ENCODE measurements at regions not wholly inside any gene's neighbourhood (a gene's known extent, or its start where the extent isn't known, plus 50 kb on each side); places are given as distances from the start of the nearest gene placed in this dataset.

DNA sequence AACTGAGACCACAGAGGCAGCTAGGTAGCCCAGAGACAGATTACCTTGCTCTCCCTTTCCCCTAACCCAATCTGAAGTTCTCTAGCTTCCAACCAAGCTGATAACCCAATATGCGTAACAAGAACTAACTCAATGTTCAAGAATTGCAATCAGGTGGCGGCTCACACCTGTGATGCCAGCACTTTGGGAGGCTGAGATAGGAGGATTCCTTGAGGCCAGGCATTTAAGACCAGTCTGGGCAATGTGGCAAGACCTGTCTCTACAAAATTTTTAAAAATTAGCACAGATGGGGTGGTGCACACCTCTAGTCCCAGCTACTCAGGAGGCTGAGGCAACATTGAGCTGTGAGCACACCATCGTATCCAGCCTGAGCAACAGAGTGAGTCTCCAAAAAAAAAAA, 86.7 kb upstream of the IPO5 start:
- in situ Hi-C loops (cut with HindIII; ENCODE audit: extremely low pct_ligation_motif_present, low pct_unique_long_range_greater_than_20kb): loop anchor here (25.0 kb wide), 2 partner anchors 571 to 796 kb away; no protein-coding TSS in a partner anchor
- FAIRE-seq: no peak
- WGBS (ENCODE audit: low lambda C conversion rate): 6% methylated on average over 2 of the region's 3 CpGs
- TF ChIP-seq HMG20B (CRISPR knock-in tag; conservative IDR thresholded peaks at IDR 0.05) (no peak), ZNF569 (CRISPR knock-in tag; IDR thresholded peaks at IDR 0.05; ENCODE audit: borderline replicate concordance) (no peak), ZFP82 (CRISPR knock-in tag; IDR thresholded peaks at IDR 0.05; ENCODE audit: borderline replicate concordance) (no peak), ETV5 (CRISPR knock-in tag; IDR thresholded peaks at IDR 0.05; ENCODE audit: borderline replicate concordance) (no peak), BCL6 (CRISPR knock-in tag; IDR thresholded peaks at IDR 0.05) (no peak), ZNF451 (CRISPR knock-in tag; IDR thresholded peaks at IDR 0.05) (no peak), ZNF430 (CRISPR knock-in tag; IDR thresholded peaks at IDR 0.05) (no peak), SIX1 (CRISPR knock-in tag; IDR thresholded peaks at IDR 0.05; ENCODE audit: borderline replicate concordance) (no peak), ZNF550 (CRISPR knock-in tag; IDR thresholded peaks at IDR 0.05; ENCODE audit: borderline replicate concordance) (no peak)
- TF ChIP-seq, protein P1, sequence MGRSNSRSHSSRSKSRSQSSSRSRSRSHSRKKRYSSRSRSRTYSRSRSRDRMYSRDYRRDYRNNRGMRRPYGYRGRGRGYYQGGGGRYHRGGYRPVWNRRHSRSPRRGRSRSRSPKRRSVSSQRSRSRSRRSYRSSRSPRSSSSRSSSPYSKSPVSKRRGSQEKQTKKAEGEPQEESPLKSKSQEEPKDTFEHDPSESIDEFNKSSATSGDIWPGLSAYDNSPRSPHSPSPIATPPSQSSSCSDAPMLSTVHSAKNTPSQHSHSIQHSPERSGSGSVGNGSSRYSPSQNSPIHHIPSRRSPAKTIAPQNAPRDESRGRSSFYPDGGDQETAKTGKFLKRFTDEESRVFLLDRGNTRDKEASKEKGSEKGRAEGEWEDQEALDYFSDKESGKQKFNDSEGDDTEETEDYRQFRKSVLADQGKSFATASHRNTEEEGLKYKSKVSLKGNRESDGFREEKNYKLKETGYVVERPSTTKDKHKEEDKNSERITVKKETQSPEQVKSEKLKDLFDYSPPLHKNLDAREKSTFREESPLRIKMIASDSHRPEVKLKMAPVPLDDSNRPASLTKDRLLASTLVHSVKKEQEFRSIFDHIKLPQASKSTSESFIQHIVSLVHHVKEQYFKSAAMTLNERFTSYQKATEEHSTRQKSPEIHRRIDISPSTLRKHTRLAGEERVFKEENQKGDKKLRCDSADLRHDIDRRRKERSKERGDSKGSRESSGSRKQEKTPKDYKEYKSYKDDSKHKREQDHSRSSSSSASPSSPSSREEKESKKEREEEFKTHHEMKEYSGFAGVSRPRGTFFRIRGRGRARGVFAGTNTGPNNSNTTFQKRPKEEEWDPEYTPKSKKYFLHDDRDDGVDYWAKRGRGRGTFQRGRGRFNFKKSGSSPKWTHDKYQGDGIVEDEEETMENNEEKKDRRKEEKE (IDR thresholded peaks at IDR 0.05): no peak
- TF ChIP-seq, protein P2, sequence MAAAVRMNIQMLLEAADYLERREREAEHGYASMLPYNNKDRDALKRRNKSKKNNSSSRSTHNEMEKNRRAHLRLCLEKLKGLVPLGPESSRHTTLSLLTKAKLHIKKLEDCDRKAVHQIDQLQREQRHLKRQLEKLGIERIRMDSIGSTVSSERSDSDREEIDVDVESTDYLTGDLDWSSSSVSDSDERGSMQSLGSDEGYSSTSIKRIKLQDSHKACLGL (CRISPR knock-in tag; IDR thresholded peaks at IDR 0.05): no peak
- TF ChIP-seq, protein P3, sequence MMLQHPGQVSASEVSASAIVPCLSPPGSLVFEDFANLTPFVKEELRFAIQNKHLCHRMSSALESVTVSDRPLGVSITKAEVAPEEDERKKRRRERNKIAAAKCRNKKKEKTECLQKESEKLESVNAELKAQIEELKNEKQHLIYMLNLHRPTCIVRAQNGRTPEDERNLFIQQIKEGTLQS (CRISPR knock-in tag; IDR thresholded peaks at IDR 0.05): no peak
- TF ChIP-seq, protein P4, sequence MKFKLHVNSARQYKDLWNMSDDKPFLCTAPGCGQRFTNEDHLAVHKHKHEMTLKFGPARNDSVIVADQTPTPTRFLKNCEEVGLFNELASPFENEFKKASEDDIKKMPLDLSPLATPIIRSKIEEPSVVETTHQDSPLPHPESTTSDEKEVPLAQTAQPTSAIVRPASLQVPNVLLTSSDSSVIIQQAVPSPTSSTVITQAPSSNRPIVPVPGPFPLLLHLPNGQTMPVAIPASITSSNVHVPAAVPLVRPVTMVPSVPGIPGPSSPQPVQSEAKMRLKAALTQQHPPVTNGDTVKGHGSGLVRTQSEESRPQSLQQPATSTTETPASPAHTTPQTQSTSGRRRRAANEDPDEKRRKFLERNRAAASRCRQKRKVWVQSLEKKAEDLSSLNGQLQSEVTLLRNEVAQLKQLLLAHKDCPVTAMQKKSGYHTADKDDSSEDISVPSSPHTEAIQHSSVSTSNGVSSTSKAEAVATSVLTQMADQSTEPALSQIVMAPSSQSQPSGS (CRISPR knock-in tag; IDR thresholded peaks at IDR 0.05): no peak
- TF ChIP-seq, protein P5, sequence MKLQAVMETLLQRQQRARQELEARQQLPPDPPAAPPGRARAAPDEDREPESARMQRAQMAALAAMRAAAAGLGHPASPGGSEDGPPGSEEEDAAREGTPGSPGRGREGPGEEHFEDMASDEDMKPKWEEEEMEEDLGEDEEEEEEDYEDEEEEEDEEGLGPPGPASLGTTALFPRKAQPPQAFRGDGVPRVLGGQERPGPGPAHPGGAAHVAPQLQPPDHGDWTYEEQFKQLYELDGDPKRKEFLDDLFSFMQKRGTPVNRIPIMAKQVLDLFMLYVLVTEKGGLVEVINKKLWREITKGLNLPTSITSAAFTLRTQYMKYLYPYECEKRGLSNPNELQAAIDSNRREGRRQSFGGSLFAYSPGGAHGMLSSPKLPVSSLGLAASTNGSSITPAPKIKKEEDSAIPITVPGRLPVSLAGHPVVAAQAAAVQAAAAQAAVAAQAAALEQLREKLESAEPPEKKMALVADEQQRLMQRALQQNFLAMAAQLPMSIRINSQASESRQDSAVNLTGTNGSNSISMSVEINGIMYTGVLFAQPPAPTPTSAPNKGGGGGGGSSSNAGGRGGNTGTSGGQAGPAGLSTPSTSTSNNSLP (IDR thresholded peaks at IDR 0.05; ENCODE audit: low read depth, low read length): no peak
- TF ChIP-seq, protein P6, sequence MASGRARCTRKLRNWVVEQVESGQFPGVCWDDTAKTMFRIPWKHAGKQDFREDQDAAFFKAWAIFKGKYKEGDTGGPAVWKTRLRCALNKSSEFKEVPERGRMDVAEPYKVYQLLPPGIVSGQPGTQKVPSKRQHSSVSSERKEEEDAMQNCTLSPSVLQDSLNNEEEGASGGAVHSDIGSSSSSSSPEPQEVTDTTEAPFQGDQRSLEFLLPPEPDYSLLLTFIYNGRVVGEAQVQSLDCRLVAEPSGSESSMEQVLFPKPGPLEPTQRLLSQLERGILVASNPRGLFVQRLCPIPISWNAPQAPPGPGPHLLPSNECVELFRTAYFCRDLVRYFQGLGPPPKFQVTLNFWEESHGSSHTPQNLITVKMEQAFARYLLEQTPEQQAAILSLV (CRISPR knock-in tag; IDR thresholded peaks at IDR 0.05; ENCODE audit: borderline replicate concordance): no peak
- TF ChIP-seq, protein P7, sequence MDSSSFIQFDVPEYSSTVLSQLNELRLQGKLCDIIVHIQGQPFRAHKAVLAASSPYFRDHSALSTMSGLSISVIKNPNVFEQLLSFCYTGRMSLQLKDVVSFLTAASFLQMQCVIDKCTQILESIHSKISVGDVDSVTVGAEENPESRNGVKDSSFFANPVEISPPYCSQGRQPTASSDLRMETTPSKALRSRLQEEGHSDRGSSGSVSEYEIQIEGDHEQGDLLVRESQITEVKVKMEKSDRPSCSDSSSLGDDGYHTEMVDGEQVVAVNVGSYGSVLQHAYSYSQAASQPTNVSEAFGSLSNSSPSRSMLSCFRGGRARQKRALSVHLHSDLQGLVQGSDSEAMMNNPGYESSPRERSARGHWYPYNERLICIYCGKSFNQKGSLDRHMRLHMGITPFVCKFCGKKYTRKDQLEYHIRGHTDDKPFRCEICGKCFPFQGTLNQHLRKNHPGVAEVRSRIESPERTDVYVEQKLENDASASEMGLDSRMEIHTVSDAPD (CRISPR knock-in tag; IDR thresholded peaks at IDR 0.05): no peak

More for the DNA sequence above, 86.7 kb upstream of the IPO5 start:
- ChIA-PET POLR2A (no interaction called here), CTCF (ENCODE audit: low intra/inter-chr PET ratio, low total read pairs) (no interaction called here)
- ATAC-seq (no peak), DNase-seq (ENCODE audit: low spot score) (no peak)
- Histone ChIP-seq H3K9me3 (ENCODE audit: low read length) (no peaks in the 10 kb centered on the region), H3K79me2 (ENCODE audit: insufficient read depth, low read length) (no peaks in the 10 kb centered on the region), H3K4me1 (ENCODE audit: insufficient read depth, low read length) (no peaks in the 10 kb centered on the region), H3K9ac (ENCODE audit: insufficient read depth, low read depth, low read length) (no peak overlapping the region), H3K4me2 (ENCODE audit: low read depth, low read length) (no peak overlapping the region), H4K20me1 (ENCODE audit: insufficient read depth, low read length) (no peaks in the 10 kb centered on the region), H3K27ac (ENCODE audit: extremely low read length, insufficient read depth, low read length) (no peak overlapping the region), H3K36me3 (replicated peaks in 1 of 2; ENCODE audit: control insufficient read depth in 1 of 2, insufficient read depth in 2 of 2, low read length in 2 of 2) (no peaks in the 10 kb centered on the region), H3K4me3 (replicated peaks in 1 of 3; ENCODE audit: insufficient read depth in 1 of 3, low read depth in 2 of 3, low read length in 3 of 3) (no peak overlapping the region), H3K27me3 (ENCODE audit: control insufficient read depth in 1 of 2, insufficient read depth in 2 of 2, low read length in 2 of 2) (peaks cover 0 to 16% of the 10 kb centered on the region in 2 experiments; a peak in 4 of 5 replicates), H2AFZ (ENCODE audit: low read length) (no peak overlapping the region)
- BruUV-seq (replicated peaks): no TSS peak
- intact Hi-C loops (cut with micrococcal nuclease; ENCODE audit: unreplicated experiment): no loop called here
